GM12864 (cell line): ENCODE measurements at regions not wholly inside any gene's neighbourhood (a gene's known extent, or its start where the extent isn't known, plus 50 kb on each side); places are given as distances from the start of the nearest gene placed in this dataset.
"Not testable (repeated sequence)": the region's sequence is repeated elsewhere in the genome, so short reads cannot be mapped to it uniquely, and the experiment has no call there.

Experiments
- DNase-seq: peaks from one replicate; pipeline ENCODE4 v3.0.0-alpha.2; 2011; ENCODE audit warnings: low read depth
- H3K4me3 ChIP-seq: 2 replicates; pipeline ENCODE4 v1.5.1; 2011; ENCODE audit warnings: mild to moderate bottlenecking, low read depth, low read length, control low read depth
- CTCF ChIP-seq: IDR thresholded peaks from 2 replicates; pipeline ENCODE4 v1.5.1; 2011; ENCODE audit warnings: low read depth, mild to moderate bottlenecking, moderate library complexity, low read length, control low read depth, inconsistent platforms; ENCODE audit errors: missing control alignments

GRCh38 chr3:125767641-125768040 is 172.3 kb upstream of the OSBPL11 start:
- no peak overlapping the region for H3K4me3 ChIP-seq
- DNase-seq, result no peak
- TF ChIP-seq CTCF, result no peak

GRCh38 chr3:125768821-125769220 is 173.5 kb upstream of the OSBPL11 start:
- not testable (repeated sequence) for H3K4me3 ChIP-seq, DNase-seq

- not testable (repeated sequence) for DNase-seq, H3K4me3 ChIP-seq
Measured at GRCh38 chr3:125771506-125771905, 176.2 kb upstream of the OSBPL11 start.

GRCh38 chr3:125774433-125775034 is 179.2 kb upstream of the OSBPL11 start:
- H3K4me3 ChIP-seq, DNase-seq: not testable (repeated sequence)

GRCh38 chr3:125775106-125775505 is 179.8 kb upstream of the OSBPL11 start:
- DNase-seq, H3K4me3 ChIP-seq: not testable (repeated sequence)

GRCh38 chr3:125775606-125776294 is 180.5 kb upstream of the OSBPL11 start:
- H3K4me3 ChIP-seq, DNase-seq: not testable (repeated sequence)

GRCh38 chr3:125779276-125779675 is 184.0 kb upstream of the OSBPL11 start:
- DNase-seq, H3K4me3 ChIP-seq: not testable (repeated sequence)

GRCh38 chr3:125779918-125780317 is 184.6 kb upstream of the OSBPL11 start:
- not testable (repeated sequence) for H3K4me3 ChIP-seq, DNase-seq

GRCh38 chr3:125781678-125782077 is 186.4 kb upstream of the OSBPL11 start:
- not testable (repeated sequence) for H3K4me3 ChIP-seq, DNase-seq

GRCh38 chr3:125790312-125790711 is 178.7 kb upstream of the ROPN1B start:
- not testable (repeated sequence) for DNase-seq, H3K4me3 ChIP-seq

GRCh38 chr3:125791021-125791420 is 178.0 kb upstream of the ROPN1B start:
- H3K4me3 ChIP-seq, DNase-seq: not testable (repeated sequence)

- H3K4me3 ChIP-seq, DNase-seq: not testable (repeated sequence)
Measured at GRCh38 chr3:125810010-125810409, 159.0 kb upstream of the ROPN1B start.

GRCh38 chr3:125822175-125822574 is 146.8 kb upstream of the ROPN1B start:
- DNase-seq, H3K4me3 ChIP-seq: not testable (repeated sequence)

GRCh38 chr3:125831005-125831750 is 137.8 kb upstream of the ROPN1B start:
- H3K4me3 ChIP-seq, DNase-seq: not testable (repeated sequence)

GRCh38 chr3:125835562-125835961 is 133.4 kb upstream of the ROPN1B start:
- H3K4me3 ChIP-seq, DNase-seq: not testable (repeated sequence)

- DNase-seq, H3K4me3 ChIP-seq: not testable (repeated sequence)
Measured at GRCh38 chr3:125836011-125836551, 132.9 kb upstream of the ROPN1B start.

- not testable (repeated sequence) for DNase-seq, H3K4me3 ChIP-seq
Measured at GRCh38 chr3:125836786-125837185, 132.2 kb upstream of the ROPN1B start.

GRCh38 chr3:125838857-125839256 is 130.1 kb upstream of the ROPN1B start:
- not testable (repeated sequence) for DNase-seq, H3K4me3 ChIP-seq
